IMR-90 (cell line): ENCODE measurements at regions not wholly inside any gene's neighbourhood (a gene's known extent, or its start where the extent isn't known, plus 50 kb on each side); places are given as distances from the start of the nearest gene placed in this dataset.

ENCODE experiments used
- CTCF ChIP-seq: conservative IDR thresholded peaks from 2 replicates; pipeline ENCODE4 v1.5.1; 2012; ENCODE audit warnings: mild to moderate bottlenecking, low read depth, low read length, improper control_type of control experiment
- POLR2A ChIP-seq: IDR thresholded peaks from 2 replicates; pipeline ENCODE4 v1.6.1; 2012; ENCODE audit warnings: mild to moderate bottlenecking, low read depth, low read length
- SMC3 ChIP-seq: fragments of 150-350 bp; IDR thresholded peaks from 2 replicates; pipeline ENCODE4 v1.6.1; 2016; ENCODE audit warnings: low read depth, mild to moderate bottlenecking, antibody characterized with exemption, low read length, moderate library complexity
- USF2 ChIP-seq: fragments of 150-350 bp; IDR thresholded peaks from 2 replicates; pipeline ENCODE4 v1.6.1; 2017; ENCODE audit warnings: mild to moderate bottlenecking, antibody characterized with exemption, low read length, low read depth

GRCh38 chr3:74129611-74130010, 484.8 kb downstream of the CNTN3 start:
- TF ChIP-seq CTCF: no peak
- no peak for TF ChIP-seq POLR2A
- no peak for TF ChIP-seq SMC3
- TF ChIP-seq USF2: no peak
